Ovary (tissue), 3 donors: ENCODE measurements at regions not wholly inside any gene's neighbourhood (a gene's known extent, or its start where the extent isn't known, plus 50 kb on each side); places are given as distances from the start of the nearest gene placed in this dataset.

Source experiments
- CTCF ChIP-seq, 3 donors: fragments of 450-650 bp in 2 of 3; fragments of 200-600 bp in 1 of 3; IDR thresholded peaks; one replicate each; pipeline versions ENCODE4 v1.5.1 to v1.8.0; 2016 to 2022; ENCODE audit warnings: antibody characterized with exemption in 3 of 3, mild to moderate bottlenecking in 1 of 3
- EP300 ChIP-seq: sonication (generic); formaldehyde crosslinking; IDR thresholded peaks from one replicate; pipeline ENCODE4 v1.6.1; 2017; ENCODE audit warnings: antibody characterized with exemption
- POLR2A ChIP-seq: fragments of 450-650 bp; IDR thresholded peaks from one replicate; pipeline ENCODE4 v1.6.1; 2017; ENCODE audit warnings: antibody characterized with exemption, mild to moderate bottlenecking, moderate library complexity
- donor health status: DM: no; HTN: no; CAD: no.

GRCh38 chr5:109476292-109476691 lies 66.5 kb upstream of the PJA2 start:
- TF ChIP-seq CTCF (IDR thresholded peaks at IDR 0.05) (no peak), POLR2A (no peak), EP300 (no peak)
